ENCODE measurements at regions not wholly inside any gene's neighbourhood (a gene's known extent, or its start where the extent isn't known, plus 50 kb on each side); places are given as distances from the start of the nearest gene placed in this dataset.

DNA sequence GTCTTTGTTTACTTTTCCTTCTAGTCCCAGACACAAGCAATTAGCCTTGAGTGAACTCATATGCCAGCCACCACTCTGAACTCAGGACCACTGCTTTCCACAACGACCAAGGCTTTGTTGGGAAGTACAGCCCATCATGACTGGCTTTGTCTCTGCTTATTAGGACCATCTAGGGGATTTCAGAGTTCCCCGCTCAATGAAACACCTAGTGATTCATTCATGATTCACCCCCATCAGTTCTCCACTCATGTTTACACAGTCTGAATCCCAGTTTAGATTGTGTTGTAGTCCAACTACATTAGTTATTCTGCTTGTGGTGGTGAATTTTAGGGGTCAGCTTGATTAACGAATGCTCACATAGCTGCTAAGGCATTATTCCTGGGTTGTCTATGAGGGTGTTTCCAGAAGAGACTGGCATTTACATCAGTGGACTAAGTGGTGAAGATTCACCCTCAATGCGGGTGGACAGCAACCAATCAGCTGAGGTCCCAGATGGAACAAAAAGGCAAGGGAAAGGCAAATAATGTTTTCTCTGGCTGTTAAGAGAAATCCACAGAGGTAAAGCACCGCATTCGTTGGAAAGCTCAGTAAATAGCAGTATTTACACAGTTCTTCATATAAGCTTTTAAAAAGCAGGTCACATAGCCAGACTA lies 122.7 kb downstream of the RGS21 start:
- TF ChIP-seq, protein P1, sequence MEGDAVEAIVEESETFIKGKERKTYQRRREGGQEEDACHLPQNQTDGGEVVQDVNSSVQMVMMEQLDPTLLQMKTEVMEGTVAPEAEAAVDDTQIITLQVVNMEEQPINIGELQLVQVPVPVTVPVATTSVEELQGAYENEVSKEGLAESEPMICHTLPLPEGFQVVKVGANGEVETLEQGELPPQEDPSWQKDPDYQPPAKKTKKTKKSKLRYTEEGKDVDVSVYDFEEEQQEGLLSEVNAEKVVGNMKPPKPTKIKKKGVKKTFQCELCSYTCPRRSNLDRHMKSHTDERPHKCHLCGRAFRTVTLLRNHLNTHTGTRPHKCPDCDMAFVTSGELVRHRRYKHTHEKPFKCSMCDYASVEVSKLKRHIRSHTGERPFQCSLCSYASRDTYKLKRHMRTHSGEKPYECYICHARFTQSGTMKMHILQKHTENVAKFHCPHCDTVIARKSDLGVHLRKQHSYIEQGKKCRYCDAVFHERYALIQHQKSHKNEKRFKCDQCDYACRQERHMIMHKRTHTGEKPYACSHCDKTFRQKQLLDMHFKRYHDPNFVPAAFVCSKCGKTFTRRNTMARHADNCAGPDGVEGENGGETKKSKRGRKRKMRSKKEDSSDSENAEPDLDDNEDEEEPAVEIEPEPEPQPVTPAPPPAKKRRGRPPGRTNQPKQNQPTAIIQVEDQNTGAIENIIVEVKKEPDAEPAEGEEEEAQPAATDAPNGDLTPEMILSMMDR (IDR thresholded peaks at IDR 0.05): no peak
- no peak for TF ChIP-seq GABPB1 (CRISPR knock-in tag; IDR thresholded peaks at IDR 0.05)
- TF ChIP-seq MXD4 (CRISPR knock-in tag; IDR thresholded peaks at IDR 0.05; ENCODE audit: borderline replicate concordance): no peak
- no peak for TF ChIP-seq ZNF138 (CRISPR knock-in tag; conservative IDR thresholded peaks at IDR 0.05)
- no peak for TF ChIP-seq FOXK1 (CRISPR knock-in tag; IDR thresholded peaks at IDR 0.05)
- TF ChIP-seq, protein P2, sequence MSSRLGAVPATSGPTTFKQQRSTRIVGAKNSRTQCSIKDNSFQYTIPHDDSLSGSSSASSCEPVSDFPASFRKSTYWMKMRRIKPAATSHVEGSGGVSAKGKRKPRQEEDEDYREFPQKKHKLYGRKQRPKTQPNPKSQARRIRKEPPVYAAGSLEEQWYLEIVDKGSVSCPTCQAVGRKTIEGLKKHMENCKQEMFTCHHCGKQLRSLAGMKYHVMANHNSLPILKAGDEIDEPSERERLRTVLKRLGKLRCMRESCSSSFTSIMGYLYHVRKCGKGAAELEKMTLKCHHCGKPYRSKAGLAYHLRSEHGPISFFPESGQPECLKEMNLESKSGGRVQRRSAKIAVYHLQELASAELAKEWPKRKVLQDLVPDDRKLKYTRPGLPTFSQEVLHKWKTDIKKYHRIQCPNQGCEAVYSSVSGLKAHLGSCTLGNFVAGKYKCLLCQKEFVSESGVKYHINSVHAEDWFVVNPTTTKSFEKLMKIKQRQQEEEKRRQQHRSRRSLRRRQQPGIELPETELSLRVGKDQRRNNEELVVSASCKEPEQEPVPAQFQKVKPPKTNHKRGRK (CRISPR knock-in tag; IDR thresholded peaks at IDR 0.05; ENCODE audit: borderline replicate concordance): no peak
- no peak for TF ChIP-seq ESRRA (CRISPR knock-in tag; IDR thresholded peaks at IDR 0.05; ENCODE audit: borderline replicate concordance)
- TF ChIP-seq NFE2L1 (CRISPR knock-in tag; IDR thresholded peaks at IDR 0.05): no peak
- TF ChIP-seq, protein P3, sequence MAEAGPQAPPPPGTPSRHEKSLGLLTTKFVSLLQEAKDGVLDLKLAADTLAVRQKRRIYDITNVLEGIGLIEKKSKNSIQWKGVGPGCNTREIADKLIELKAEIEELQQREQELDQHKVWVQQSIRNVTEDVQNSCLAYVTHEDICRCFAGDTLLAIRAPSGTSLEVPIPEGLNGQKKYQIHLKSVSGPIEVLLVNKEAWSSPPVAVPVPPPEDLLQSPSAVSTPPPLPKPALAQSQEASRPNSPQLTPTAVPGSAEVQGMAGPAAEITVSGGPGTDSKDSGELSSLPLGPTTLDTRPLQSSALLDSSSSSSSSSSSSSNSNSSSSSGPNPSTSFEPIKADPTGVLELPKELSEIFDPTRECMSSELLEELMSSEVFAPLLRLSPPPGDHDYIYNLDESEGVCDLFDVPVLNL (CRISPR knock-in tag; IDR thresholded peaks at IDR 0.05; ENCODE audit: borderline replicate concordance, low read depth): no peak
- TF ChIP-seq, protein P4, sequence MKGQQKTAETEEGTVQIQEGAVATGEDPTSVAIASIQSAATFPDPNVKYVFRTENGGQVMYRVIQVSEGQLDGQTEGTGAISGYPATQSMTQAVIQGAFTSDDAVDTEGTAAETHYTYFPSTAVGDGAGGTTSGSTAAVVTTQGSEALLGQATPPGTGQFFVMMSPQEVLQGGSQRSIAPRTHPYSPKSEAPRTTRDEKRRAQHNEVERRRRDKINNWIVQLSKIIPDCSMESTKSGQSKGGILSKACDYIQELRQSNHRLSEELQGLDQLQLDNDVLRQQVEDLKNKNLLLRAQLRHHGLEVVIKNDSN (CRISPR knock-in tag; IDR thresholded peaks at IDR 0.05): no peak

Measured in WTC11 (cell line).